Effector memory CD4-positive, alpha-beta T cell (primary cell): ENCODE measurements at regions not wholly inside any gene's neighbourhood (a gene's known extent, or its start where the extent isn't known, plus 50 kb on each side); places are given as distances from the start of the nearest gene placed in this dataset.

Source experiments
- DNase-seq, 3 donors: peaks; one replicate each; pipeline ENCODE4 v3.0.0-alpha.2; 2020
- H3K27ac ChIP-seq: 2 replicates; pipeline ENCODE4 v1.7.0; 2013; ENCODE audit warnings: mild to moderate bottlenecking, low read length, moderate library complexity; ENCODE audit not compliant: insufficient read depth, poor library complexity, severe bottlenecking
- H3K27me3 ChIP-seq: replicated peaks from 2 replicates; pipeline ENCODE4 v1.7.0; 2013; ENCODE audit warnings: mild to moderate bottlenecking, low read length; ENCODE audit not compliant: insufficient read depth, control insufficient read depth, poor library complexity, severe bottlenecking
- H3K36me3 ChIP-seq: 2 replicates; pipeline ENCODE4 v1.7.0; 2013; ENCODE audit warnings: mild to moderate bottlenecking, low read length, moderate library complexity; ENCODE audit not compliant: control insufficient read depth, insufficient read depth
- H3K4me1 ChIP-seq: 2 replicates; pipeline ENCODE4 v1.7.0; 2013; ENCODE audit warnings: low read length, mild to moderate bottlenecking; ENCODE audit not compliant: control insufficient read depth, insufficient read depth, poor library complexity, severe bottlenecking
- H3K4me3 ChIP-seq: 2 replicates; pipeline ENCODE4 v1.7.0; 2013; ENCODE audit warnings: low read length, low read depth, mild to moderate bottlenecking; ENCODE audit not compliant: insufficient read depth, poor library complexity, severe bottlenecking
- H3K9me3 ChIP-seq: 2 replicates; pipeline ENCODE4 v1.7.0; 2013; ENCODE audit warnings: mild to moderate bottlenecking, low read length, moderate library complexity; ENCODE audit not compliant: control insufficient read depth

DNA sequence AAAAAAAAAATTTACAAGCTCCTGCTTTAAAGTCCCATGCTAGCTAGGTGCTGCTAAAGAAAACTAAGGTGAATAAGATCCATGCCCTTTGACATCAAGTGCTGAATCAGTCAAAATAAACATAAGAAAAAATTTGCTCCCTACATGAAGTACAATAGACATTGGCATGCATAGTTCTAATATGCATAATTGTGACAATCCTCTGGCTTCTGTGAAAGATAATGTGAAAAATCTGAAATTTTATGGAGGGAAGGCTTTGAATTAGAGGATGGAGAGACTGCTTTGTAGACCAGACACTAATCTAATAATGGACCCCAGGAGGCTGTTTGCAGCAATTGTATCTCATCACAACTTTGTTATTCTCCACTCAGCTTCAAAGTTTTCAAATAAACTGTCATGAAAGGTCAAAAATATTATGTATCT, 127.9 kb upstream of the CDK1 start:
- Histone ChIP-seq H3K4me1 (peaks cover 14% of the 10 kb centered on the region), H3K27me3 (no peaks in the 10 kb centered on the region), H3K27ac (no peak overlapping the region), H3K9me3 (no peaks in the 10 kb centered on the region), H3K36me3 (no peaks in the 10 kb centered on the region), H3K4me3 (no peak overlapping the region)
- DNase-seq = no peak

DNA sequence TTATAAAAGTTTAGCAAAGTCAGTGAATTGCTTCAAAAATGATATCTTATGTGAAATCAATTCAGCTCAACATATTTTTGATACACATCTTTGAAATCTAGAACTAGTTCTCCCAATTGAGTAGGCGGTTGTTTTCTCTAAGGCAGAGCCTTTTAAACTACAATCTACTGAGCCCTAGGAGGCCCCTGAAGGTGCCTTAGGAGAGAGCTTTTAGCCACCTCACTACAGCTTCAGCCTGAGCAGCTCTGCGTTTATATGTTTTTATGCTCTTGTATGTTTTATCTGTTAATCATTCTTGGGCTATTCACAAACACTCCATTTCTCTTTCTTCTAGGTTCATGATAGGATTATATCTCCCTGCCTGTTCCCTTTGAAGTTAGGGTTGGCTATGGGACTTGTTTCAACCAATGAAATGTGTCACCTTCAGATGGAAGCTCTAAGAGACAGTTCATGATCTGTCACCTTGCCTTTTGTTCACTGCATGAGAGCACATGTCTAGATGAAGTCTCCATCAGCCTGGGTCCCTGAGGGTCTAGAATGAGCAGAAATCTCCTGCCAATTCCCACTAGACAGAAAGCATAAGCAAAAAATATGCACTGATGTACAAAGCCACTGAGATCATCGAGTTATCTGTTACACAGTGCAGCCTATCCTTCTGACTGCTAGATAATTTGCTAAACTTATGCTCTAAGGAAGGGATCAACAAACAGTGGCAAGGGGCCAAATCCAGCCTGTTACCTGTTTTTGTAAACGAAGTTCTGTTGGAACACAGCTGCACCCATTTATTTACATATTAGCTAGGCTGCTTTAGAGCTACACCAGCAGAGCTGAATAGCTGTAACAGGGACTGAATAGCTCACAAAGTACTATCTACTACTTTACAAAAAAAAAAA, 128.5 kb upstream of the CDK1 start:
- Histone ChIP-seq H3K4me1 (peaks cover 14% of the 10 kb centered on the region), H3K27me3 (no peaks in the 10 kb centered on the region), H3K9me3 (no peaks in the 10 kb centered on the region), H3K36me3 (no peaks in the 10 kb centered on the region), H3K4me3 (no peak overlapping the region), H3K27ac (peak overlapping the region; percentile 25)
- DNase-seq = no peak

DNA sequence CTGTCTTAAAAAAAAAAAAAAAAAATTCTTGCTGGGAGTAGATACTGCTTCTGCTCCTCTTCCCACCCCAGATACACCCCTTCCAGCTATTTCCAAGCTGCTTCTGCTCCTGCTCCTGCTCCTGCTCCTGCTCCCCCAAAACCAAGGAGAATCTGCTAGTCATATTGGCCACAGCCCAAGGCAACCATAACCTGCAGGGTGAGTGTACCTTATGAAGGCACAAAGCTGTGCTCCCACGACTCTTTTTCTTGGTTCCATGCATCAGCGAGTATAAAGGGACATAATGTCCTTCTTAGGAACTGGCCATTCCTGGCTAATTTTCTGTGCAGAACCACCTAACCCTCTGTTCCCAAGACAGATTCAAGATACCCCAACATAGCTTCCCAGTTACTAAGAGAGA, 129.5 kb upstream of the CDK1 start:
- H3K27me3 ChIP-seq = no peaks in the 10 kb centered on the region
- H3K36me3 ChIP-seq = no peaks in the 10 kb centered on the region
- peaks cover 14% of the 10 kb centered on the region for H3K4me1 ChIP-seq
- H3K4me3 ChIP-seq = no peak overlapping the region
- DNase-seq = no peak
- no peaks in the 10 kb centered on the region for H3K9me3 ChIP-seq
- H3K27ac ChIP-seq = no peak overlapping the region

DNA sequence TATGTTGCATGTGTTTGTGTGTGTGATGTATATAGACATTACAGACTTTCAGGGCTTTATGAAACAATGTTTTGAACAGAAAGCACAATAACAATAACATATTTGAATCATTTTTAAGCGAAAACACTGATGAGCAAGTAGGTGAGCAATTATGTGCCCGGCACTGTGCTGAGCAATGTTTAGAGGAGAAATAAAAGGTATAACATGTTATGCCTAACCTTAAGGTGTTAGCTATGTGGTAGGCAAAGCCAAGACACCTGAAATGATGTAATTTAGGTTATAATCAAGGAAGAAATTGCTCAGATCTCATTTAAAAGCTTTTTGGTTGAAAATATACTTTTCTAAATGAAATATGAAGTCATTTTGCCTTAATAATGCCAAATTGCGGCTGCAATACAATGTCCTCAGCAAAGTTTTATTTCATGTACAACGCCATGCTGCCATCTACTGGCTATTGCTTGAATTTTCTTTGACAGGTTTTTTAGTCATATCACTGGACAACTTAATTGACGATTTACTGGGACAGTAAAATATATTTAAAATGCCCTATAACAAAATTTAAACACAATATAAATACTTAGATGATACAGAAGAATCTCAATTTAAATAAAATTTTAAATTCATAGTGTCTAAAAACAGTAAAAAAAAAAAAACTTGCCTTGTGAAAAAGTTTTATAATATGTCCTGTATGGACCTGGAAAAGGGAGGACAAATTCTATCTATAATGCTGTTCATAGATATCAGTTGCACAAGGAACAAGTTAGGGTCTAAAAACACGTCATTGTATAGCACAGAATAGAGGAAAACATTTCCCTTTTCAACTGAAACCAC, 131.1 kb upstream of the CDK1 start:
- H3K27ac ChIP-seq = no peak overlapping the region
- no peaks in the 10 kb centered on the region for H3K9me3 ChIP-seq
- DNase-seq = peak in 1 of 3 donors; percentile 20
- peaks cover 14% of the 10 kb centered on the region for H3K4me1 ChIP-seq
- no peaks in the 10 kb centered on the region for H3K36me3 ChIP-seq
- no peaks in the 10 kb centered on the region for H3K27me3 ChIP-seq
- no peak overlapping the region for H3K4me3 ChIP-seq

DNA sequence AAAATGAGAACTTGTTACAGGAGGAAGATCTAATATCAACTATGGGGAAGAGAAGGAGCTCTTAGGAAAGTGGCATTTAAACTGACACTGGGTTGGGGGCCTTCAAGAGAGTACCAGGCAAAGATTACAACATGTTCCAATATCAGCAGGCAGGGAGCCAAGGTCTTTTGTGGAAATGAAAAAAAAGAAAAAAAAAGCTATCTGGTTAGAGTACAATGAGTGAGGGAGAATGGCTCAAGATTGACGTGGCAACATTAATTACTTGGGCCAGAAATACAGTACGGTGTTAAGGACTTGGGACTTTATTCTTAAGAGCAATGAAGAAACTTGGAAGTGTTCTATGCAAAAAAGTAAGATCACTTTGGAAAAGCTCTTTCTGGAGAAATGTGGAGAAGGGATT, 132.3 kb upstream of the CDK1 start:
- no peak overlapping the region for H3K4me3 ChIP-seq
- H3K27me3 ChIP-seq = no peaks in the 10 kb centered on the region
- no peaks in the 10 kb centered on the region for H3K36me3 ChIP-seq
- no peak overlapping the region for H3K27ac ChIP-seq
- no peaks in the 10 kb centered on the region for H3K9me3 ChIP-seq
- DNase-seq = no peak
- H3K4me1 ChIP-seq = peaks cover 14% of the 10 kb centered on the region

DNA sequence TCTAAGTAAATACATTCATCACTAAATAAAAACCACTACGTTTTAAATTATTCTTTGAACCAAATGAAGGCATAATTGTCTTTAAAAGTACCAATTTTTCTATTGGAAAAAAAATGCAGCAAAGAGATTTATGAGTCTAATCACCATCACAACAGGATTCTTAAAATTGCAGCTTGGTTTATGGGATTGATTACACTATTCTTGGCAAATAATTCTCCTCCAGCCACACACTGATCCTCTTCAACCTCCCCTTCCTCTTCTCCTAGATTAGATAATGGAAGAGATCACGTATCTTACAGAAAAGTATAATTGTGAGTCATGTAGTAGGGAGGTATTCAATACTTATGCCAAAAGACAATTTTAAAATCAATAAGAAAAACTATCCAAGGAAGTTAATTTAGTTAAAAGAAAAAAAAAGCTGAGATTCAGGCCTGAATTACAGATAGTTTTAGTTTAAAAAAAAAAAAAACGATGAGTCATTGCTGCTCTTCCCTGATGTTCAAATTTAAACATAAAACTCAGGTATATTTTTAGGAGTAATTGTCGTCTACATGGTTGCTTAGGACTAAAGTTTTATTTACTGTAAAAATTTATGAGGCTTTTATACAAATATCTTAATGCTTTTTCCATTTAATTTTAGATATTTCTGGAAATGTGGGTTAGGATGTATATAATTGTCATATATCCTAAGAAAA, 133.7 kb upstream of the CDK1 start:
- Histone ChIP-seq H3K36me3 (no peaks in the 10 kb centered on the region), H3K27me3 (no peaks in the 10 kb centered on the region), H3K4me3 (no peak overlapping the region), H3K4me1 (peaks cover 6% of the 10 kb centered on the region), H3K9me3 (no peaks in the 10 kb centered on the region), H3K27ac (no peak overlapping the region)
- DNase-seq = no peak

DNA sequence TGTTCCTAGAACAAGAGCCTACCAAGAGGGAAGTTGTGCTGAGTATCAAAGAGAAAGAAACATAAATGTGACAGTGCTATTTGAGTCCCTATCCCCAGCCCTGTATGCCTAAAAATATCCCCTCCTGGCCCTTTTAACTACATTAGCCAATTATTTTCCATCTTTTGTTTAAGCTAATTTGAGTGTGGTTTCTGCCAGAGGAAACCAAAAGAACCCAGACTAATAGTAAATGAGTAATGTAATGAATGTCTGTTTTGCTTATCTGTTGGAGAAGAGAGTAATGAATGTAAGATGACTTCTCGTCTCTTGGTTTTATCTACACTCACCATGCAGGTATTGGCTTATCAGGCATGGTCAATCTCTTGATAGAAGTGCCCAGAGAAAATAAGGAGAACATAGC, 134.4 kb upstream of the CDK1 start:
- DNase-seq = no peak
- Histone ChIP-seq H3K9me3 (no peaks in the 10 kb centered on the region), H3K27me3 (no peaks in the 10 kb centered on the region), H3K4me1 (peaks cover 4% of the 10 kb centered on the region), H3K36me3 (no peaks in the 10 kb centered on the region), H3K4me3 (no peak overlapping the region), H3K27ac (no peak overlapping the region)

DNA sequence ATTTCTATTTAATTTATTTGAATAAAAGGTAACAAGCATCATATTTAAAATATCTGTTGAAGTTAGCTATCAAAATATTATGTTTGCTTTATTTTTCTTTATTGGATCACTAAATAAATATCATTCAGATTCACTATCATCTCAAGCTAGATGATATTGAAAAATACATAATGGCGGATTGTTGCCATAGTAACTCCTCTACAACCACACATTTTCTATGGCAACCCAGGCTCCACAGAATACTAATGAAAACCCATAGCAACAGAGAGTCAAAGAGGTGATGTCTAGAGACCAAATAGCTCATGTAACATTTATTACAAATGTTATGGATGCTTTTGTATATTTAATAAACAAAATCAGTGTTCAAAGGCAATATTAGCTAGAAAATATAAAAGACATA, 148.9 kb upstream of the CDK1 start:
- no peak for DNase-seq

DNA sequence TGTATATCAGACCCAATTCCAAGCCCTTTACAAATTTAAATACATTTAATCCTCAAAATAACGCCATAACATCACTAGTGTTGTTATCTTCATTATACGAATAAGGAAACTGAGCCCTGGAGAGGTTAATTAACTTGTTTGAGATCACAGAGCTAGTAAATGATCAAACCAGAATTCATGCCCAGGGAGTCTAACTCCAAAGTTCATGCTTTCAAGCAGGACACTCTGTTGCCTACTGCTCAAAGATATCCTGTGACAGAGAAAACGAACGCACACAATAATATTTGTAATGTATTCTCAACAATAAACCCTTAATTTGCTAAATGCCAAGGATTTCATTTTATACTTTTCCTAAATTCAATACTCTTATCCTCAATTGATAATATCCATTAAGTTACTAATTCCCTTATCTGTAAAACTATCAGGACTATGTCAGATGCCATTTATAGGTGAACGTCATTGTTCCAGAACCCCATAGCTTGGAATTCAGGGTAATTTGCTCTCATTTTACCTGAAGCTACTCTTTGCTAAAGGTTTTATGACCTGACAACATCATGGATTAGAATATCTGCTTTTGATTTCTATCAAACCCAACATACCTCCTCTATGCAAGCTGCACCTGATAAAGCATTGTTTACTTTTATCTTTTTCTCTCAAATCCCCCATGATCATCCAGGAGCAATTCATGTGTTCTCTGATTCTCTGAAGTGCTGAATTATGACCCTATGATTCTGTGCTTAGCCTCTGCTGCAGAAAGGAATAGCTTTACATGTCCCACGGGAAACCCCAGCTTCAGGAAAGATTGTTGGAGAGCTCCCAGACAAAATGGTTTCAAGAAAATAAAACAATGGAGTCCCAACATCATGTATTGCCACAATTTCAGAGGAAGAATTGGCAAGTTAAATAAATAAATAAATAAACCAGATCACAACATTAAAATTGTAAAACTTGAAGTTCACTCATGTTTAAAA, 150.2 kb upstream of the CDK1 start:
- Histone ChIP-seq H3K4me1 (no peaks in the 10 kb centered on the region), H3K27me3 (no peaks in the 10 kb centered on the region), H3K9me3 (no peaks in the 10 kb centered on the region), H3K27ac (no peak overlapping the region), H3K36me3 (no peaks in the 10 kb centered on the region), H3K4me3 (no peak overlapping the region)
- no peak for DNase-seq

More for the DNA sequence above, 148.9 kb upstream of the CDK1 start:
- Histone ChIP-seq H3K27ac (no peak overlapping the region), H3K4me3 (no peak overlapping the region), H3K9me3 (no peaks in the 10 kb centered on the region), H3K27me3 (no peaks in the 10 kb centered on the region), H3K36me3 (peaks cover 4% of the 10 kb centered on the region), H3K4me1 (no peaks in the 10 kb centered on the region)
